ENCODE measurements at regions not wholly inside any gene's neighbourhood (a gene's known extent, or its start where the extent isn't known, plus 50 kb on each side); places are given as distances from the start of the nearest gene placed in this dataset.

DNA sequence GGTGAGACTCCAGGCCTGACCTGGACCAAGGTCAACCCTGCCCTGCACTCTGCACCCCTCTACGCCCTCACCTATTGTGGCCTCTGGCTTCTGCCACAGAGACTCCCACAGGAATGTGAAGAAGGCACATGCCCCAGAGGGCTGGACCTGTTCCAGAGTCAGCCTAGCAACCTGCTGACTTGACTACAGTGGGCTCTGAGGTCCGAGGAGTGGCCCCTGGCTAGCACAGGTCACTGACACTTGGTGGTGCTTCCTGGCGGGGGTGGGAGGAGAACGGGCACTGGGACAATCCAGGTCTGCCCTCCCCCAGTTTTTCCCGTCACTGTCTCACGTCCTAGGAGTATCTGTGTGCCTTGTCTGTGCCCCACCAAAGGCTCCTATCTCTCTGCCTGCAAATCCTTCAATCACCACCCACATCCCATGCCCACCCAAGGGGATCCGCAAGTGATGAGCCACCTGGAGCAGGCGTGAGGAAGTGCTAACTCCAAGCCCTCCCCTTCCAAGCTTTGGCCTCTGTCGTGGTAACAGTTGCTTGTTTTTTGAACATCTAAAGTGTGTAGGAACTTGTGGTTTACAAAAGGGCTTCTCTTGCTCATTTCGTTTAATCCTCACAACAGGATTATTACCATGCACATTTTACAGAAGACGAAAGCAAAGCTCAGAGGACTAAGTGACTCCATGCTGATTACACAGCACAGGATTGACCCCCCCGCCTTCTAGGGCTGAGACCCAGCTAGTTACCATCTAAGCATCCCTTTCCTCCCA lies 86.2 kb downstream of the MCFD2 start:
- no peak for DNase-seq

DNA sequence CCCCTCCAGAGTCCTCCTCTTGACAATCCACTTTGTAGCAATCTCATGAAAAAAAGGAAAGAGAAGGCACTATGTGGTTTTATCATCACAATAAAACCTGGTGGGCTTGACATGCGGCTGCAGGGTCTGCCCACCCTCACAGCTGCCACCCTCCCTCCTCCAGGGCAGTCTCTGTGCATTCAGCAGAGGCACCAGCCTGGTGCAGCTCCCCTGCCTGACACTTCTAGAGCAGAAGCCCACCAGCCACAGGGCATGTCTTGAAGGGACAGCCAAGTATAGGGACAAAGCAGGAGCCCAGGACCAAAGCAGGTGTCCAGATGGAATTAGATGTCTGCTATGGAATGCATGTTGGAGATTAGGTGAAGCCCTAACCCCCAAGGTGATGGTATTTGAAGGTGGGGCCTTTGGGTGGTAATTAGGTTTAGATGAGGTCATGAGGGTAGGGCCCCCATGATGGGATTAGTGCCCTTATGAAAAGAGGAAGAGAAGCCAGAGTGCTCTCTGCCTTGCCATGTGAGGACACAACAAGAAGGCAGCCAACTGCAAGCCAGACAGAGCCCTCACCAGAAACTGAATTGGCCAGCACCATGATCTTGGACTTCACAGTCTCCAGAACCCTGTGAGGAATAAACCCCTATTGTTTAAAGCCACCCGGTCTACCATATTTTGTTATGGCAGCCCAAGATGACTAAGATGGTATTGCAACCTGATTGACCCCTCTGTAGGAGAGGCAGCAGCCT lies 86.9 kb downstream of the MCFD2 start:
- no peak for DNase-seq

DNA sequence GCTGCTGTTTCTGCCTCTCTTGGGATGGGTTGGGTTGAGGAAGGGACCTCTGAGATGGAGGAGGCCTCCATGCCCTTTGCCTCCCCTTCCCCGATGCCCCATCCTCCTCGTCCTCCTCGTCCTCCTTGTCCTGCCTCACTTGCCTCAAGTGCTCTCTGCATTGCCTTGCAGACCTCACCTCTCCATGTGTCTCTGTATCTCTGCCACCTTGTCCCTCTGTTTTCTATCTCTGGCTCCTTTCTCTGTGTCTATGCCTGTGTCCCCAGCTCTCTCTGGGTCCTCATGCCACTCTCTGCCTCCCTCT lies 87.5 kb downstream of the MCFD2 start:
- no peak for DNase-seq

DNA sequence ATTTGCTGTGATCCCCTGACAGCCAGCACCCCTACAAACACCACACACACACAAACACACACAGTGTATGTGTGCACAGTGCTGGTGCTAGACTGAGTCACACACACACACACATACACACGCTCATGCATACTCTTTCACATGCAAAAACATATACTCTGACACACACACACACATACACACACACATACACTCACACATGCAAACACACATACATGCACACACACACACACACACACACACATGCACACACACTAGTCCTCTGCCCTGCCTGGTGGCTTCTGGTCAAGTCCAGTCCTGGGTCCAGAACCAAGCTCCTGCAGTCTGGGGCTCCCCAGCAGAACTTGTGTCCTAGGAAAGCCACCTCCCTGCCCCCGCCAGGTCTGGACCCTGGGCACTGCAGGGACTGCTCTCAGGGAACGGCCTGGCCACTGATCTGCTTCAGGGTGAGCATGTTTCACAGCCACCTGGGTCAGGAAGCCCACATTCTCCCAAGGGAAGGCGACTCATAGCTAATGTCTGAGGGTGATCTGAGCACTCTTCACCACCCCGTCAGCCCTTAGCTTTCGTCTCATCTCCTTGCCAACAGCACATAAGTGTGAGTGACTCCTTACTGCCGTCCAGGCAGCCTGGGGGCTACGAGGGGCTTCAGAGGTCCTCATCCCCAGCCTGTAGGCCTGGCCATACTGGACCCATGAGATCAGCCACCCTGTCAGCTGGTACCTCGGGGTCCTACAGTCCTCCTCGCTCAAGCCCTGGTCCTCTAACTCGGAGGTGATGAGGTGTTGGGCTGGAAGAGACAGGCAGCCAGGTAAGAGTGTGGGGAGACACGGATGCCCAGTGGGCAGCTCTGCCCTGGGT lies 88.1 kb downstream of the MCFD2 start:
- DNase-seq: no peak

DNA sequence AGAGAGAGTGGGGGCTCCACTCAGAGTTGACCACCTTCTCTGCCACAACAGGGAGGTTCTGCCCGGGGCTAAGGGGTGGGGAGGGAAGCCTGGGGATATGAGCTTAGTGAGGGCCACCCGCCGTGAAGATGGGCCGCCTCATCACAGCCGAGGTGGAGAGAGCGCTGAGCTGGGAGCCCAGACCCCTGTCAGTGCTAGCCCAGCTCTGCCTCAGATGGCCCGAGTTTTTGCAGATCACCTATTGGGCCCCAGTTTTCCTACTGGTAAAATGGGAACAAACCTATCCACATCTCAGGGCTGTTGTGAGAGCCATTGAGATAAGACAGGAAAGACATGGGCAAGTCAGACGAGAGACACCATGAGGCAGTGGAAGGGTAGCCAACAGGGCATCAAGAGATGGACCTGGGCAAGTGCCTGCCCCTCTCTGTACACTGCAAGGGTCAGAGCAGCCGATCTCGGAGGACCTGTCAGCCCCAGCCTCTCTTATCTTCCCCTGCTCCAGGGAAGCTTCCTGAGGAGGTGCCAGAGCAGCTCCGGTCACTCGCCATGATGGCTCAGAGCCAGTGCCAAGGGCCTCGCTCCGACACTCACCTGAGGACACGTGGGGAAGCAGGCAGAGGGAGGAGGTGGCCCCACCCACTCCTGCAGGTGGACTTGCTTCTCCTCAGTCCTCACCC lies 88.9 kb downstream of the MCFD2 start:
- no peak for DNase-seq

DNA sequence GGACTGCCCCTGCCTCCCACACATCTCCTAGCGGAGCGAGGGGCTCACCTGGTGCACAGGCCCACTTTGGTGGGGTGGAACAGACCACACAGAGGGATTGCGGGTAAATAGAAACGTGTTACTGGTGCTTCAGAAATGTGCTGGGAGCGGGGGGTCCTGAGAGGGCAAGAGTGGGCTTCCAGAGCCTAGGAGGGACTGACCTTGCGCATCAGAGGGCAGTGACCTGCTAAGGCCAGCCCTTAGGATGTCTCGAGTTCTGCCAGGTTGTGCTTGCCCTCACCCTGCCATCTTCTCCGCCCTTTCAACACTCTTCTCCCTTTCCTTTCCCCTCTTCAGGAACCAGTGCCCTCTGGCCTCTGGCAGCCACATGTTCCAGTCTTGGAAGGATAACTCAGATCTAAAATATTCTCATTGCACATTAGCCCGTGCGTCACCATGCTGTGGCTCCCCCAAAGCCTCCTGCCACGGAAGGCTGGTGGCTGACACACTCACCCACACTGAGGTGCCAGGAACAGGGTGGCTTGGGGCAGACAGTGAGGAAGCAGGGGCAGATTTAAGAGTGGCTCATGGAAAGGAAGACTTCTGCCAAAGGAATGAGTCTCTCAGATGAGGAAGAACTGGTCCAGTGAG lies 89.6 kb downstream of the MCFD2 start:
- DNase-seq: no peak

DNA sequence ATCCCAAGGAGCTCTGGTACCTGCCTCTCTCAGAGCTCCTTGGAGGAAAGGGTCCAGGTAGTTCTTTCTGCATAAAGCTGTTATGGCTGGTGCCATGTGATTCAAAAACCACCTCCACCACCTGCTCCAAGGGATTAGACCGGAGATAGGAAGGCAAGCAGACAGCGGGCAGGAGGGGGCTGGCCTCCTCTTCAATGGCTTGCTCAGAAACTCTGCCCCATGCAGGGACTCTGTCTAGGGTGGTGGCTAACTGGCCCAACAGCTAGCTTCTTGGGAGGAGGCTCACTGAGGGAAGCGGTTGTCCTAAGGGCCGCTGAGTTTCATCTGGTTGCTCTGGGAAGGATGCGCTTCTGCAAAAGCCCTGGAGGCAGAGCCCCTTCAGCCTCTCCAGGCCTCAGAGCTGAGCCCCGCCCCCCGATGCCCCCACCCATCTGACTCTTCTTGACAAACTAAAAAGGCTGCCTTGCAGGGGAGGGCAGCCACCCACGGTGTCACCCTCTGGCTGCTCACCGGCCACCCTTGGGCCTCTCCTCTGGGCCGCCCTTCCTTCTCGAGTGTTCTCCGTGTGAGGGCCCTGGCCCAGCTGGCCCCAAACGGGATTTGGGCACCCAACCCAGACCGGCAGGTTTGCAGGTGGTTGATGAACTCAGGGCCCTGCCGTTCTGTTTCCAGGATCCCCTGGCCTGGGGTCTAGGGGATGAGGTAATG lies 90.2 kb downstream of the MCFD2 start:
- no peak for DNase-seq

DNA sequence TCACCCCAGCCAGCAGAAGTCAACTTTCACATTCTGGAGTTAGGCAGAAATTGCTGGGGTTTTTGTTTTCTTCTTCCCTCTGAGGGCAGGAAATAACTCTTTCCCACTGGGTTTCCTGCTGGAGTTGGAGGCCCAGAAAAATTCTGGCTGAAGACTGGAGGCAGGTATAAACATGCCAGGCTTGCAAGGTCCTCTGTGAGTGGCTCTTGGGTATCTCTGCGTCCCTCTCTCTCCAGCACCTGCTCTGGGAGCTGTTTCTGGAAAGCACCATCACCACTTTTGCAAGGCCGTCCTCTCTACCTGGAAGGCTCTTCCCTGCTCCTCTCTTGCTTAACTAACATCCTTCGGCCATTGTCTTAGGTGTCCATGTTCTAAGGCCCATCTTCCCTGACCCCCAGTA lies 91.0 kb downstream of the MCFD2 start:
- DNase-seq: no peak

DNA sequence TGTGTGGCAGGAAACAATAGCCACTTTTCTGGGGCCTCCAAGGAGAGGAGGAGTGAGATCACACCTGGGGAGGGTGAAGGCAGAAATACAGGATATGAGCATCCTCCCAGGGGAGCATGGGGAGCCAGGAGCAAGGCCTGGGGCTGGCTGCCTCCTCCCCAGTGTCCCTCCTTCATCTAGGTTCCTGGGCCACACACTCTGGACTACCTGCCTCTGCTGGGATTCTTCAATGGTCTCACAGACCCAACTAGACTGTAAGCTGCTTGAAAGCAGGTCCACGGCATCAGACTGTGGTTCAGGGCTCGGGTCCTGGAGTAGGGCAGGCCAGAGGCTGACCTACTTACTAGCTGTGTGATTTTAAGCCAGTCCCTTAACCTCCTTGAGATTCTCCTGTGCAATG lies 94.0 kb downstream of the MCFD2 start:
- DNase-seq: no peak

DNA sequence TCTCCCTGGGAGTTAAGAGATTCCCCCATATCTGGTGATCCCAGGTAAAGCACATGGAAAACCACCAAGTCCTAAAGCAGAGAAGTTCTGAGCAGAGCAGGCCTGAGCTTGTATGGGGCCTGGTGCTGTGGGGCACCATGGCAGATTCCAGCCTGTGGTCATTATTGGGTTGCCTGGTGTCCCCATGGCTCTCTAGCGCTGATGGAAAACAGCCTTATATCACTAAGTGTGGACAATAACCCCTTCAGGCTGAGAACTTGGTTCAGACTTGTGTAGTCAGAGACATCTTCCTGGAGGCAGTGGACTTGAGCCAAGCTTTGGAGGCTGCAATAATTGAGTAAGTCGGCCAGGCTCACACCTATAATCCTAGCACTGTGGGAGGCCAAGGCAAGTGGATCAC lies 96.8 kb downstream of the MCFD2 start:
- no peak for DNase-seq

DNA sequence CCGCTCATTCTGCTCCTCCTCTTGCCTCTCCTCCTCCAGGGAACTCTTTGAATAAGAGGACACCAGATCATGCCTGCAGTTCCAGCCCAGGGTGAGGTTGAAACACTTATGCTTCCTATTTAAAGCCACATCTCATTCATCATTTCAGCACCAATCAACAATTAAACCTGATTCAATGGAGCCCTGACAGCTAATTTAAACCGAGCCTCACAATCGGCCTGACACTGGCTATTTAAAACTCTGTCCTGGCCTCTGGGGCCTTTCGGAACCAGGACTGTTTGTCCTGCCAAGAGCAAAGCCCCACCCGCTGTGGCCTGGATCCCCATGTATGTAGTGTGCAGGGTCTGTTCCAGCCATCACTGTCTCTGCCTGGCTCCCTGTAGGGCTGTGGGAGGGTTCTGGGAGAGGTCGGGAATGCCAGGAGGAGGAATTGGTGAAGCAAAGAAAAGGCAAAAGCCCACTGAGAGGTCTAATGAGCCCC lies 97.4 kb downstream of the MCFD2 start:
- DNase-seq: no peak

DNA sequence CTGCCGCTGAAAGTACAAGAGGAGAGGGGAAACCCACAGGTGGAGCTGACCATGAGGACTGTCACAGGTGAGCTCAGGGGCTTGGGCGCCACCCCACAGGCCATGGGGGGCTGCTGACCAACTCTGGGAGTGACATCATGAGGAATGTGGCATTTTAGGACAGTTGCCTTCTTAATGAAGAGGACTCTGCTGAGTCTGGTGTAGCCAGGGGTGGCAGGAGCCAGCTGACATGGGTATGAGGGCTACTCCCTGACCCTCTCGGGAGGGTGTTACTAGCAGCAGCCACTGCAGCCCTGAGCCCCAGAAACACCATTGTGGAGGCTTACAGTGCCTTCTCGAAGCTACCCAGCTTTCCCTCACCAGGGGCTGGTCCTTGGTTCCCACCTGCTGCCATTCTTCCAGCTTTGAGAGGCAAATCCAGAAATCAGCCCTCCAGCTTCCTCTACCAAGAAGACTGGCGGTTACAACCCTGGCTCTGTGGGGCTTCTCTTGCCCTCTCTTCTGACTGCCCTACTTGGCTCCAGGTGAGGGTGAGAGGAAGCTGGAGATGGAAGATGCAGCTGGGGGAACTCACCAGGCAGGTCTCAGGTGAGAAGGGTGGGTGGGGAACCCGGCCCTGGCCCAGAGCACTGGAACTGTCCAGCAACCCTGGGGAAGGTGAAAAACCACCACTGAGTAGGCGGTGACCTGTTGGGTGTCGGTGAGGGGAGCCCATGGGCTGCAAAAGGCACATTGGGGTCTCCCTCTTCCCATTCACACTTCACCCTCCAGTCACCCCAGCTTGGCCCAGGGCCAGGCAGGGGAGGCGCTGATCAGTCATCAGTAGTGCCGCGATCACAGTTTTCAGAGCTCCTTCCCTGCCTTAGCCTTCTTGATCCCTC lies 98.5 kb downstream of the MCFD2 start:
- DNase-seq: no peak

DNA sequence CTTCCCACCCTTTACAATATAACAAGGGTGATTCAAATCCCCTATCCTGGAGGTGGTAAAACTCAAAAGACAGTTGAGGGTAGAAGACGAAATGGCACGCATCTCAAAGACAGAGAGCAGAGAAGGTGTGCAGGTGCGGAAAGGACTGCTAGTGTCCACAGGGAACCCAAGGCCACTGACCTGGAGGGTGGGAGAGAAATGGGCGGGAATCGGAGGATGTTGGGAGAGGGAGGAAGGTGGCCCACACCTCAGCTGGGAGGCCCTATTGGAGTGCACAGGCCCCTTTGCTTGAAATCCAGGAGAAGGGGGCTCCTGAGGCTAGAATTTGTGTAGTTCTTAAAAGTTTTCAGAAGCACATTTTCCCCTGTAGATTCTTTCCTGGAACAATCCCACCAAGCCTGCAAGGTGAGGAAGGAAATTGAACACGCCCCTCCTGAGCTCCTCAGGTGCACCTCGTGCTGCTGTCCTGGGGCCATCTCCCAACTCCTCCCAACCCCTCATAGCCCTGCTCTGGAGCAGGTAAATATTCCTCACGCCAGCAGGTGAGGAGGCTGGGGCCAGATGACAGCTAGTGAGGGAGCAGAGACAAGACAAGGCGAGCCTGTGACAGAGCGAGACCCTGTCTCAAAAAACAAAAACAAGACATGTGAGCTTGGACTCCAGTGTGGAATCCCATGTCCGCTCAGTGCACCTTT lies 99.3 kb downstream of the MCFD2 start:
- no peak for DNase-seq

DNA sequence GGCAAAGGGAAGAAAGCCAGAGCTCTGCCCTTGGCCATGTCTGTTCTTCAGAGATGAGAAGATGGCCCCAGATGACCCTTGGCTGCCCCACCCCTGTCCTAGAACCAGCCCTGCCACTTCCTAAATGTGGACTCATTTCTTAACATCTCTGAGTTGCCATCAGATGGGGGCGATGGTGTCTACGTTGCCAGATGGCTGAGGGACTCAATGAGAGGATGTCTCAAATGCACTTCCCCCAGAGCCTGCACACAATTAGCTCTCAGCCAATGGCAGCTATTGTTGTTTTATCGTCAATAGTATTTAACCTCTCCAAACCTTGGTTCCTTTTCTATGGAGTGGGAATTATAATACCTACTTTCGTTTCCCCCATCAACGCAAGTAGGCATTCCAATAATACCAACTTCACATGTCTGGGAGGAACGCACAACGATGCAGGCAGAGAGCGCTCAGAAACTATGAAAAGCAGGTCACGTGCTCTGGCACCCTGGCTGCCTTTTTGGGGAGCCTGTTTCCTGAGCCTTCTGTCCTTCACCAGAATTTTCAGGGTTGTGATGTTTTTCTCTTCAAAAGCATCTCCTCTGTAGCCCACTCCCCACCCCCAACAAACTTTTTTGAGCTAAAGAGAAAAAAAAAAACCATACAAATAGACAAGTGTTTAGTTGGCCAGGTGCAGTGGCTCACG lies 100.3 kb downstream of the MCFD2 start:
- DNase-seq: no peak

DNA sequence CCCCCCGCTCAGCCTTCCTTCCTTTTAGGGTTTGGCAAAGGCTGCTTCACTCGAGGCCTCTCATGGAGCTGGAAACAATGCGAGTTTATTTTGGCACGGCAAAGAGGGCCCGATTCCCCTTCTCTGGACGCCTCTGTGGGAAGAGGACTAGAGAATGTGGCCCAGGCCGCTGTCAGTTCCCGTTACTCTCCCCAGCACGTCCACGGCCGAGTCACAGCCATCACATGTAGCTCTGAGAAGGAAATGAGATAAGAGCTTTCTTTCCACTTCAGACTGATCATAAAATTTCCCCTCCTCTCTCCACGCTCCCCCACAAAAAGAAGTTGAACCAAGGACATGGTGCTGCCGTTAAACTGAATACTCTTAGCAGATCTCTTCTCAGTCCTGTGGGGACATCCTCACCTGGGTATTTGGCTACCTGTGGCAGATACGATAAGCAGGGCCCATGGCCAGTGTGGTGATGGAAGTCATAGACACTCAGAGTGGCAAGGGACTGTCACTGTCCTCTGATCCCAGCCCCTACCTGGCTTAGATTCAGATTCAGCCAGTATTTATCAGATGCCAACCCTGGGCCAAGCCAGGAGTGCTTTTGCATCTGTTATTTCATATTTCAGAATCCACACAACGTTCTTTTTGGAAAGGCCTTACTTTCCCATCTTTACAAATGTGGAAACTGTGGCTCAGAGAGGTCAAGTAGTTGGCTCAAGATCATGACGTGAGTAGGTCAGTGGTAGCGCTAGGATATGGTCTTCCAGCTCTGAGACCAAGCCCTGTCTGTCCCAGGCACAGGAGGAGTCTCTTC lies 101.2 kb downstream of the MCFD2 start:
- no peak for DNase-seq

DNA sequence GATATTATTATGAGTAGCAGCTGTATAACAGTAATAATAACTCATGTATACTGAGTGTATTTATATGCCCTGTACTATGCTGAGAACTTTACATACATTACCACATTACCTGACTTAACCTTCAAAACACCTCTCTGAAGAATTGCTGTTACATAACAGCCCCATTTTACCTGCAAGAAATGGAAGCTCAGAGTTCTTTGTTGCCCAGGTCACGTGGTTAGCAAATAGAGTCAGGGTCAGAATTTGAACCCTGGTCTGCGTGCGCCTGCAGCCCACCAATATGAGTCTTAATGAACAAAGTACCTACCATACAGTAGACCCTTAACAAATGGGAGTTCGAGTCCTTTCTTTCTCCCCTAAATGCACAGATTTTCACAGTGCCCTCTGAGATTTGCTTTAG lies 101.9 kb downstream of the MCFD2 start:
- no peak for DNase-seq

DNA sequence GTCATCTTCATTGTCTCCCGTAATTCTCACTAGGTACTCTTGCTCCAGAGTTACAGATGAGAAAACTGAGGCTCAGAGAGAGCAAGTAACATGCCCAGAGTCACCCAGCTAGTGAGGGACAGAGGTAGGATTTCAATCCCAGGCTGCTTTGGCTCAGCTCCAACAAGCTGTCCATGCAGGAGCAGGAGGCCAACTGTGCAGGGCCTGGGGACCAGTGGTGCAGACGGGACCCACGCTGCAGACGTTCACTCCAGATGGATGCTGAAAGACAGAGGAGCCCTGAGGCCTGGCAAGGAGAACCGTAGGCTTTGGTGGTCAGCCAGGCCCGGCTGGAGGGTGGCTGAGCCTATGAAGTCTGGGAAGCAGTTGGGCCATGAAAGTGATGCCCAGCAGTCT lies 102.6 kb downstream of the MCFD2 start:
- no peak for DNase-seq

Measured in NCI-H510A treated with DMSO at 0.1 percent for 48 hours (cell line).